ENCODE measurements at regions not wholly inside any gene's neighbourhood (a gene's known extent, or its start where the extent isn't known, plus 50 kb on each side); places are given as distances from the start of the nearest gene placed in this dataset.

DNA sequence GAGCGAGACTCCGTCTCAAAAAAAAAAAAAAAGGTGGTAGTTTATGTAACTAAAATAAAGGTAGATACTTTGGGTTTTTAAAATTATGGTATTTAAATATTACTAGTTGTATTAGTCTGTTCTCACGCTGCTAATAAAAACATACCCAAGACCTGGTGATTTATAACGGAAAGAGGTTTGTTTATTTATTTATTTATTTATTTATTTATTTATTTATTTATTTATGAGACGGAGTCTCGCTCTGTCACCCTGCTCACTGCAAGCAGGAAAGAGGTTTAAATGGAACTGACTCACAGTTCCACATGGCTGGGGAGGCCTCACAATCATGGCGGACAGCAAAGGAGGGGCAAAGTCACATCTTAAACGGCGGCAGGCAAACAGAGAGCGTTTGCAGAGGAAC, 196.0 kb downstream of the CALCRL start:
- no peaks in the 10 kb centered on the region for H3K27me3 ChIP-seq
- 89 to 92% (median 91%) methylated on average over 10 of the region's 10 CpGs for WGBS, 4 donors
- DNase-seq, result no peak
- TF ChIP-seq POLR2A (IDR thresholded peaks at IDR 0.05), result no peak
- TF ChIP-seq, protein P1, sequence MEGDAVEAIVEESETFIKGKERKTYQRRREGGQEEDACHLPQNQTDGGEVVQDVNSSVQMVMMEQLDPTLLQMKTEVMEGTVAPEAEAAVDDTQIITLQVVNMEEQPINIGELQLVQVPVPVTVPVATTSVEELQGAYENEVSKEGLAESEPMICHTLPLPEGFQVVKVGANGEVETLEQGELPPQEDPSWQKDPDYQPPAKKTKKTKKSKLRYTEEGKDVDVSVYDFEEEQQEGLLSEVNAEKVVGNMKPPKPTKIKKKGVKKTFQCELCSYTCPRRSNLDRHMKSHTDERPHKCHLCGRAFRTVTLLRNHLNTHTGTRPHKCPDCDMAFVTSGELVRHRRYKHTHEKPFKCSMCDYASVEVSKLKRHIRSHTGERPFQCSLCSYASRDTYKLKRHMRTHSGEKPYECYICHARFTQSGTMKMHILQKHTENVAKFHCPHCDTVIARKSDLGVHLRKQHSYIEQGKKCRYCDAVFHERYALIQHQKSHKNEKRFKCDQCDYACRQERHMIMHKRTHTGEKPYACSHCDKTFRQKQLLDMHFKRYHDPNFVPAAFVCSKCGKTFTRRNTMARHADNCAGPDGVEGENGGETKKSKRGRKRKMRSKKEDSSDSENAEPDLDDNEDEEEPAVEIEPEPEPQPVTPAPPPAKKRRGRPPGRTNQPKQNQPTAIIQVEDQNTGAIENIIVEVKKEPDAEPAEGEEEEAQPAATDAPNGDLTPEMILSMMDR (IDR thresholded peaks at IDR 0.05), result no peak
- no peaks in the 10 kb centered on the region for H3K4me1 ChIP-seq (replicated peaks in 1 of 2)
- no peak overlapping the region for H3K4me3 ChIP-seq
- intact Hi-C loops (cut with DNase I), result no loop called here
- no peaks in the 10 kb centered on the region for H3K9me3 ChIP-seq (replicated peaks in 1 of 3)
- no peaks in the 10 kb centered on the region for H3K36me3 ChIP-seq (replicated peaks in 1 of 2)
- no peak overlapping the region for H3K27ac ChIP-seq

DNA sequence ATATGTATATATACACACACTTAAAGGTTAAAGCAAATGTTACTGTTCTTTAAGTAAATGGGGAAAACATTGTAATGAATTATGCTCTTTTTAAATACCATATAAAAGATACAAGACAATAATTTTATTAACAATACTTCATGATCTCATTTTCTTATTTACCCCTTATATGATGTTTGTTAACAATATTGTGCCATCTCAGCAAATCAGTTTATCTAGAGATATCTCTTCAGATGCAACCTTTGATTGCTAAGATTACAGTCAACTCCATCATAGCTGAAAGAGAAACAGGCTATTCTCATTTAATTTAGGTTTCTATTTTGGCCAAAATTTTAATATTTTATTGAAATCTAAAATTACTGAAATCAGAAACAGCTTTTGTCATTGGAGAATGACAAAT, 197.9 kb downstream of the CALCRL start:
- H3K9me3 ChIP-seq (replicated peaks in 1 of 3), result no peaks in the 10 kb centered on the region
- DNase-seq, result no peak
- H3K4me3 ChIP-seq, result no peak overlapping the region
- H3K4me1 ChIP-seq (replicated peaks in 1 of 2), result no peaks in the 10 kb centered on the region
- intact Hi-C loops (cut with DNase I), result no loop called here
- H3K27ac ChIP-seq, result no peak overlapping the region
- TF ChIP-seq, protein P1 (IDR thresholded peaks at IDR 0.05), result no peak
- TF ChIP-seq POLR2A (IDR thresholded peaks at IDR 0.05), result no peak
- H3K36me3 ChIP-seq (replicated peaks in 1 of 2), result no peaks in the 10 kb centered on the region
- no peaks in the 10 kb centered on the region for H3K27me3 ChIP-seq

DNA sequence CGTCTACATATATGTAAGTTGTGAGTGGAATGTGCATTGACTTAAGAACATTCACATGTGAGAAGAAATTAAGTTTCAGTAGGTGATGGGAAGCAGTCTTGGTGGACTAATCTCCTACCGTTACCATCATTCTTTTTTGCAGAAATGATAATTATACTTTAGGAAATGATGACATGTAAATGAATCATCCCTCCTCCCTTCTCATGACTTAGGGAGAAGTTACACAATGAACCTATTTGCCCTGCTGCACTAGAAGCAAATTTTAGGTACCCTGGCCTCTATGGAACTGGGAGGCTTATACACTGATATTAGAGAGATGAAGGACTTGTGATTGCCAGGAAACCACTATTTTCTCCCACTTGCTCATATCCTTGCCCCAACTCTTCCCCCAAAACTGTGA, 214.2 kb downstream of the CALCRL start:
- intact Hi-C loops (cut with DNase I), result no loop called here
- 73 to 89% (median 80%) methylated on average over 2 of the region's 2 CpGs for WGBS, 4 donors
- Histone ChIP-seq H3K36me3 (replicated peaks in 1 of 2) (no peaks in the 10 kb centered on the region), H3K27me3 (no peaks in the 10 kb centered on the region), H3K9me3 (replicated peaks in 1 of 3) (no peaks in the 10 kb centered on the region), H3K4me1 (replicated peaks in 1 of 2) (no peaks in the 10 kb centered on the region), H3K4me3 (no peak overlapping the region), H3K27ac (no peak overlapping the region)
- DNase-seq, result no peak
- no peak for TF ChIP-seq POLR2A (IDR thresholded peaks at IDR 0.05)
- TF ChIP-seq, protein P1 (IDR thresholded peaks at IDR 0.05), result no peak

DNA sequence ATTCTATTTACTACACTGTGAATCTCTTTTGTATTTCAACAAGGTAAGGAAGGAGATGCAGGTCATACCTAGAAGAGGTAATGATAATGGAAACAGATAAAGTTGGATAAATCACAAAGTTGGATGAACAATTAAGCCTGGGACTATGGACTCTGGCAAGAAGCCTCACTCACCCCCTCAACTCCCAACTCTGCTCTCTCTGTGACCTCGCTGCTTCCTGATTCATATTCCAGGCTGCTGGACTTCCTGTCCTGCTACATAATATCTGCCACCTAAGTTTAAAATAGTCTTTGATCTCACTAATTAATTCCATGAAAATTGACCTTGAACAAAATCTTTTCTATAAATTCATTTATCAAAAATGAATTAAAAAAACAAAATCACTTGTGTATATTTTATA, 215.3 kb downstream of the CALCRL start:
- no peaks in the 10 kb centered on the region for H3K27me3 ChIP-seq
- no peaks in the 10 kb centered on the region for H3K9me3 ChIP-seq (replicated peaks in 1 of 3)
- H3K4me1 ChIP-seq (replicated peaks in 1 of 2), result no peaks in the 10 kb centered on the region
- no peak overlapping the region for H3K4me3 ChIP-seq
- 65 to 79% (median 69%) methylated on average over 1 of the region's 1 CpG for WGBS, 4 donors
- no peaks in the 10 kb centered on the region for H3K36me3 ChIP-seq (replicated peaks in 1 of 2)
- TF ChIP-seq POLR2A (IDR thresholded peaks at IDR 0.05), result no peak
- TF ChIP-seq, protein P1 (IDR thresholded peaks at IDR 0.05), result no peak
- no peak overlapping the region for H3K27ac ChIP-seq
- intact Hi-C loops (cut with DNase I), result no loop called here
- no peak for DNase-seq
